KMS-11 (cell line): ENCODE measurements at regions not wholly inside any gene's neighbourhood (a gene's known extent, or its start where the extent isn't known, plus 50 kb on each side); places are given as distances from the start of the nearest gene placed in this dataset.

Experiments used
- H2AFZ ChIP-seq: fragments of 200-600 bp; sonication (generic); 2 replicates; pipeline ENCODE4 v1.6.1; 2016; ENCODE audit warnings: antibody characterized with exemption, mixed run types, low read depth
- H3K27ac ChIP-seq: fragments of 200-600 bp; sonication (generic); 2 replicates; pipeline ENCODE4 v1.6.1; 2016; ENCODE audit warnings: mild to moderate bottlenecking, mixed run types
- H3K27me3 ChIP-seq: fragments of 200-600 bp; sonication (generic); 2 replicates; pipeline ENCODE4 v1.6.1; 2017; ENCODE audit warnings: mild to moderate bottlenecking, low read depth, mixed run types, moderate library complexity; ENCODE audit not compliant: insufficient read depth
- H3K36me3 ChIP-seq: fragments of 200-600 bp; sonication (generic); 2 replicates; pipeline ENCODE4 v1.6.1; 2017; ENCODE audit warnings: mild to moderate bottlenecking, mixed run types; ENCODE audit not compliant: insufficient read depth
- H3K4me1 ChIP-seq: fragments of 200-600 bp; sonication (generic); 2 replicates; pipeline ENCODE4 v1.6.1; 2016; ENCODE audit warnings: mild to moderate bottlenecking, low read depth, mixed run types; ENCODE audit not compliant: poor library complexity, severe bottlenecking
- H3K4me2 ChIP-seq: fragments of 200-600 bp; sonication (generic); 2 replicates; pipeline ENCODE4 v1.7.0; 2016; ENCODE audit warnings: mild to moderate bottlenecking, mixed run types
- H3K4me3 ChIP-seq: fragments of 200-600 bp; sonication (generic); IDR thresholded peaks from 2 replicates; pipeline ENCODE4 v1.6.1; 2017; ENCODE audit warnings: low read depth, low read length, mixed read lengths; ENCODE audit not compliant: insufficient read depth
- H3K79me2 ChIP-seq: fragments of 200-600 bp; sonication (generic); 2 replicates; pipeline ENCODE4 v1.6.1; 2016; ENCODE audit warnings: low read depth, mixed run types; ENCODE audit not compliant: insufficient read depth
- H3K9ac ChIP-seq: fragments of 200-600 bp; sonication (generic); 2 replicates; pipeline ENCODE4 v1.6.1; 2016; ENCODE audit warnings: mild to moderate bottlenecking, mixed run types
- H4K20me1 ChIP-seq: fragments of 200-600 bp; sonication (generic); 2 replicates; pipeline ENCODE4 v1.6.1; 2016; ENCODE audit warnings: mild to moderate bottlenecking, mixed run types; ENCODE audit not compliant: insufficient read depth
- TF ChIP-seq, protein P1 (sequence below): fragments of 200-600 bp; sonication (generic); conservative IDR thresholded peaks from 2 replicates; pipeline ENCODE4 v1.6.1; 2017; ENCODE audit warnings: low read depth, mild to moderate bottlenecking, antibody characterized with exemption, low read length, moderate library complexity, mixed read lengths

DNA sequence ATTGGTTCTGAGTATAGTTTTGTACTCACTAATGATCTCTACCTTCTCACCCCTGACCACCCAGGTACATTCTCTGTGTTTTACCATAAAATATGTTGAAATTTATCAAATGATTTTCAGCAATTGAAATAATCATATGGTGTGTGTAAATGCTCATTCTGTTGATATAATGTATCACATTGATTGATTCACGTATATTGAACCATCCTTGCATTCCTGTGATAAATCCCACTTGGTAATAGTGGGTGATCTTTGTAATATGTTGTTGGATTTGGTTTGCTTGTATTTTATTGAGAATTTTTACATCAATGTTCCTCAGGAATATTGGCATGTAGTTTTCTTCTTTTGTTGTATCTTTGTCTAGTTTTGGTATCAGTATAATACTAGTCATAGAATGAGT, 1497.6 kb downstream of the OTOL1 start:
- Histone ChIP-seq H3K4me2 (no peak overlapping the region), H2AFZ (no peak overlapping the region), H3K4me1 (peaks cover 20% of the 10 kb centered on the region), H3K36me3 (peaks cover 6% of the 10 kb centered on the region; the same call in 1 of the 2 replicates), H3K79me2 (no peaks in the 10 kb centered on the region), H3K9ac (no peak overlapping the region), H3K27me3 (no peaks in the 10 kb centered on the region), H3K4me3 (no peak overlapping the region), H4K20me1 (no peaks in the 10 kb centered on the region; the same call in 1 of the 2 replicates), H3K27ac (no peak overlapping the region)
- TF ChIP-seq, protein P1, sequence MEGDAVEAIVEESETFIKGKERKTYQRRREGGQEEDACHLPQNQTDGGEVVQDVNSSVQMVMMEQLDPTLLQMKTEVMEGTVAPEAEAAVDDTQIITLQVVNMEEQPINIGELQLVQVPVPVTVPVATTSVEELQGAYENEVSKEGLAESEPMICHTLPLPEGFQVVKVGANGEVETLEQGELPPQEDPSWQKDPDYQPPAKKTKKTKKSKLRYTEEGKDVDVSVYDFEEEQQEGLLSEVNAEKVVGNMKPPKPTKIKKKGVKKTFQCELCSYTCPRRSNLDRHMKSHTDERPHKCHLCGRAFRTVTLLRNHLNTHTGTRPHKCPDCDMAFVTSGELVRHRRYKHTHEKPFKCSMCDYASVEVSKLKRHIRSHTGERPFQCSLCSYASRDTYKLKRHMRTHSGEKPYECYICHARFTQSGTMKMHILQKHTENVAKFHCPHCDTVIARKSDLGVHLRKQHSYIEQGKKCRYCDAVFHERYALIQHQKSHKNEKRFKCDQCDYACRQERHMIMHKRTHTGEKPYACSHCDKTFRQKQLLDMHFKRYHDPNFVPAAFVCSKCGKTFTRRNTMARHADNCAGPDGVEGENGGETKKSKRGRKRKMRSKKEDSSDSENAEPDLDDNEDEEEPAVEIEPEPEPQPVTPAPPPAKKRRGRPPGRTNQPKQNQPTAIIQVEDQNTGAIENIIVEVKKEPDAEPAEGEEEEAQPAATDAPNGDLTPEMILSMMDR, result no peak

DNA sequence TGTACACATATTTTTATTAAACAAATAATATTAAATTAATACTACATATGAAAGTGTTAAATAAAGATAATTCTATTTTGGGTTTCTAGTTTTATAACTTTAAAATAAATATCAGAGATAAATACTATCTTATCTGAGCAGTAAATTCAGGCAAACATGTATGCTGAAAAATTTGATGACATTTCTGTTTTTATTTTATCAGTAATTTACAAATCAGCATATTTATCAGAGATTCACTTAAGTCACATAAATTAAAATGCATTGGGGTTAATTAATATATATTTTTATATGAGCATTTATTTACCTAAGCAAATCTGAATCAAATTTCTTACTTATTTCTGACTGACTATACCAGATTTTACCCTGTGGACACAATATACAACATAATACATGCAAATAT, 1499.8 kb downstream of the OTOL1 start:
- H4K20me1 ChIP-seq, result no peaks in the 10 kb centered on the region; the same call in 1 of the 2 replicates
- H3K79me2 ChIP-seq, result no peaks in the 10 kb centered on the region
- no peak overlapping the region for H3K27ac ChIP-seq
- no peak overlapping the region for H3K4me3 ChIP-seq
- H3K4me2 ChIP-seq, result peak overlapping the region; percentile 95; the same call in 1 of the 2 replicates
- H3K27me3 ChIP-seq, result no peaks in the 10 kb centered on the region
- peak overlapping the region; percentile 92; the same call in 1 of the 2 replicates for H2AFZ ChIP-seq
- H3K9ac ChIP-seq, result no peak overlapping the region
- H3K4me1 ChIP-seq, result peaks cover 20% of the 10 kb centered on the region
- H3K36me3 ChIP-seq, result peaks cover 6% of the 10 kb centered on the region; the same call in 1 of the 2 replicates
- TF ChIP-seq, protein P1, result no peak

DNA sequence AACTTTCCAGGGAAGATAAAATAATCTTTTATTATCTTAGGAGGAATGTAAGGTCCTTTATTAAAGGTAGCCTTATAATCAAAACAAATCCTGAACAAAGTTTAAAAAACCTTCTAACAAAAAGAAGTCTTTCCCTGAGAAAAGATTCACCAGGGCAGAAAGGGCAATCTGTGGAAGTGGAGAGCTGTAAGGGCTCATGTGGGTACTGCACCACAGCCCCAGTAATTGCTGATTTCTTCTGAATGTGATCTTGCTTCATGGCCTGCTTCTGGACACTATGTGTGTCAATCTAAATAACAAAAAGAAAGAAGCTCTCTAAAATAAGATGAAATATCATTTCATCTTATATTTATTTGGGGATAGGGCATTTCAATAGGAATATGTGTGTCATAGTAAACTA, 1501.6 kb downstream of the OTOL1 start:
- TF ChIP-seq, protein P1, result no peak
- Histone ChIP-seq H3K4me2 (peak overlapping the region; percentile 95), H3K9ac (peak overlapping the region; percentile 37; the same call in 1 of the 2 replicates), H3K36me3 (peaks cover 6% of the 10 kb centered on the region; the same call in 1 of the 2 replicates), H3K4me3 (no peak overlapping the region), H3K27me3 (no peaks in the 10 kb centered on the region), H3K4me1 (peaks cover 20% of the 10 kb centered on the region), H3K79me2 (no peaks in the 10 kb centered on the region), H3K27ac (peak overlapping the region; percentile 36; the same call in 1 of the 2 replicates), H2AFZ (peak overlapping the region; percentile 92), H4K20me1 (no peaks in the 10 kb centered on the region; the same call in 1 of the 2 replicates)

DNA sequence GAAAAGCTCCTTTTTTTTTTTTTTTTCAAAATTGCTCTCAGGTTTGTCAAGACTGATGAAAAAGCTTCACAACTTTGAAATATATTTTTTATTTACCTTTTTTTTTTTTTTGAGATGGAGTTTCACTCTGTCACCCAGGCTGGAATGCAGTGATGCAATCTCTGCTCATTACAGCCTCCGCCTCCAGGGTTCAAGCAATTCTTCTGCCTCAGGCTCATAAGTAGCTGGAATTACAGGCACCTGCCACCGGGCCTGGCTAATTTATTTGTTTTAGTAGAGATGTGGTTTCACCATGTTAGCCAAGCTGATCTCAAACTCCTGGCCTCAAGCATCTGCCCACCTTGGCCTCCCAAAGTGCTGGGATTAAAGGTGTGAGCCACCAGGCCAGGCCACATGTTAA, 1515.0 kb downstream of the OTOL1 start:
- Histone ChIP-seq H3K4me1 (no peaks in the 10 kb centered on the region), H3K4me2 (no peak overlapping the region), H3K9ac (no peak overlapping the region), H3K79me2 (no peaks in the 10 kb centered on the region), H3K4me3 (no peak overlapping the region), H2AFZ (no peak overlapping the region), H3K27me3 (no peaks in the 10 kb centered on the region), H3K27ac (no peak overlapping the region), H4K20me1 (no peaks in the 10 kb centered on the region), H3K36me3 (no peaks in the 10 kb centered on the region)
- TF ChIP-seq, protein P1, result no peak
